SK-MEL-5 (cell line): ENCODE measurements at regions not wholly inside any gene's neighbourhood (a gene's known extent, or its start where the extent isn't known, plus 50 kb on each side); places are given as distances from the start of the nearest gene placed in this dataset.

Experiments
- DNase-seq: peaks from one replicate; pipeline ENCODE4 v3.0.0-alpha.2; 2016; ENCODE audit warnings: low read depth, low spot score
- in situ Hi-C: cut with HindIII; loops from 2 replicates; pipeline ENCODE4 v1.10.0; 2016; ENCODE audit warnings: low sequenced_read_pairs, high pct_unique_total_duplicates, low pct_unique_long_range_greater_than_20kb

DNA sequence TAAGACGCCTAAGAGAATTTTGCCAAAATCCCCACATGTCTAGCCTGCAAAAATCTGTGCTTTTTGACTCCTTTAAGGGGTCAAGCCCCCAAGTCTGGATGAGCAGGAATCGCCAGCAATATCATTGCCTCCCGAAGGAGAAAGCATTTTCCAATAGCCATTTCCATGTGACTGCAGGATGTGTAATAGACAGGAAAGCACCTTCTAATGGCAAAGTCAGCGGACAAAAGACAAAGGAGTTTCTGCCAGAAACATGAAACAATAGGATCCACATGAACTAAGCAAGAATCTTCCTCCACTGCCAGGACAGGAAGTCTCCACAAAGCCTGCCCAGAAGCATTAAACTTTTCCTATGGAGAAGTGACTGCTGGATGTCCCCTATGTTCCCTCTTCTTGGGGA is 177.1 kb upstream of the PCSK5 start:
- in situ Hi-C loops = no loop called here

GRCh38 chr9:75715360-75715759 is 175.1 kb upstream of the PCSK5 start:
- in situ Hi-C loops = no loop called here
- no peak for DNase-seq

More for the DNA sequence above, 177.1 kb upstream of the PCSK5 start:
- no peak for DNase-seq

DNA sequence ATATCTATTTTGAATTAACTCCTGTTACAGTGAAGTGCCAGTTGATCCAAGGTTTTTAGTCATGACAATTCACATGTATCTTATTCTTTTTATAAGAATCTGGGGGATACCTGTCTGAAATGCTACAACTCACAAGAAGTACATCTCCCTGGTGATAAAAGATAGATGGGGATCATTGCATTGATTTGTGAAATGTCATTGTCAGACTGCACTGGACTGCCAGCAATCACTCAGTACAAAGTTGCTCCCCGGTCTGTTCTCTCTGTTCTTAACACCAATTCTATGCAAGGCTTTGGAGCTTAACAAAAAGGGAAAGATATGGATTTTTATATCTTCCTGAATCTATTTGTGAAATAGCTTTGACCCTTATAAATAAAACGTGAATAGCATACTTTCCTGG is 171.8 kb upstream of the PCSK5 start:
- no peak for DNase-seq
- in situ Hi-C loops = no loop called here

- in situ Hi-C loops = no loop called here
- DNase-seq = no peak
Measured at GRCh38 chr9:75728391-75728790, 162.1 kb upstream of the PCSK5 start.

- DNase-seq = no peak
- in situ Hi-C loops = no loop called here
Measured at GRCh38 chr9:75734802-75735201, 155.7 kb upstream of the PCSK5 start.

DNA sequence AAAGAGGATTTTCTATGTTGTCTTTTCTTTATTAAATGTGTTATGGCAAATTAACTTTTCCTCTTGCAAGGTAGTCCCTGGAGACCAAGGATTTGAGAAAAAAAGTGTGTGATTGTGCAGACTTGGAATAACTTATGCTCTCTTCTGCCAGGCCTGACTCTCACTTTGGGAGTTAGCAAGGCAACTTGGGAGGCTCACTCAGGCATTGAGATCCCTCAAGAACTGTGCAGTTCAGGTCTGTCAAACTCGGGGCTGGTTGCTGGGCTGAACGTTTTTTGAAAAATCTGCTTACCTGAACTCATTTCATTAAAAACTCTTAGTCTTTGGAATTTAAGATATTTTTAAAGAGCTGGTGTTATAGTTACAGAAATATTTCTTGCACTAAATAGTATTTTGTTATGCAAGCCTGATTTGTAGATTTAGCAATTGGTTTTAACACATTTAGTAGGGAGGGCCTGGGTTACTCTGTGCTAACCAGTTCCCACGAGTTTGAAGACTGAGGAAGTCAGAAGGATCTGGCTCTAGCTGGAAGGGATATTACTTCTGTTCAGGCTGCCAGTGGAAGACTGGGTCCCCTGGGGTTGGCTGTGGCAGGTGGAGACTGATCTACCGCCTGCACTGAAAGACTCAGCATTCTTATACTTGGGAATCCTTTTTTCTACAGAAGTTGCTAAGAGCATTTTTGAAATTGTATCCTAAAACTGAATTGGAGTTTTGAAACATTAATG is 150.4 kb upstream of the PCSK5 start:
- DNase-seq = no peak
- in situ Hi-C loops = no loop called here

GRCh38 chr9:75743855-75744254 is 146.6 kb upstream of the PCSK5 start:
- no peak for DNase-seq
- in situ Hi-C loops = no loop called here

DNA sequence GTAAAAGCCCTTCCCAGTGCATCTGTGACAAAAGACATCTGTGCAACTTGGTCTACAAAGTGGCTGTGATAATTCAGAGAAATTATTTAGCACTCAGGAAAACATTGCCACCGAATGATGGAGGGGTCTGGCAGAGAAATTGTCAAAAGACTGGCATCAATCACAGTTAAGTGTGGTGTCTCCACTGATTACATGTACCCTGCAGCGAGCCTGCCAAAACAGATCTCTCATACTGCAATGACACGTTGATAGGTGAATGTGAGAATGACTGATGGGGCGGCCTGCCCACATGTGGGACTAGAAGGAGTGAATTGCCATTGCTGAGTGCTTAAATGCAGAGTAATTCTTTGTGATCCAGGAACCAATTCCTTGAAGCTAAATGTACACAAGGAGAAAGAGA is 136.4 kb upstream of the PCSK5 start:
- no peak for DNase-seq
- in situ Hi-C loops = no loop called here

GRCh38 chr9:75775166-75775565 is 115.3 kb upstream of the PCSK5 start:
- no peak for DNase-seq
- in situ Hi-C loops = no loop called here

- DNase-seq = no peak
- in situ Hi-C loops = no loop called here
Measured at GRCh38 chr9:75775966-75776691, 114.3 kb upstream of the PCSK5 start.

DNA sequence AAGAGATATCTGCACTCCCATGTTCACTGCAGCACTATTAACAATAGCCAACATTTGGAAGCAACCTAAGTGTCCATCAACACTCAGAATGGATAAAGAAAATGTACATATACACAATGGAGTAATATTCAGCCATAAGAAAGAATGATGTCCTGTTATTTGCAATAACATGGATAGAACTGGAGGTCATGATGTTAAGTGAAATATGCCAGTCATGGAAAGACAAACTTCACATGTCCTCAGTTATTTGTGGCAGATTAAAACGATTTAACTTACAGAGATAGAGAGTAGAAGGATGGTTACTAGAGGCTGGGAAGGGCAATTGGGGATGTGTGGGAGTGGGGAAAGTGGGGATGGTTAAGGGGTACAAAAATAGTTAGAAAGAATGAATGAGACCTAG is 110.3 kb upstream of the PCSK5 start:
- DNase-seq = no peak
- in situ Hi-C loops = no loop called here

GRCh38 chr9:75788006-75788634 is 102.4 kb upstream of the PCSK5 start:
- no peak for DNase-seq

DNA sequence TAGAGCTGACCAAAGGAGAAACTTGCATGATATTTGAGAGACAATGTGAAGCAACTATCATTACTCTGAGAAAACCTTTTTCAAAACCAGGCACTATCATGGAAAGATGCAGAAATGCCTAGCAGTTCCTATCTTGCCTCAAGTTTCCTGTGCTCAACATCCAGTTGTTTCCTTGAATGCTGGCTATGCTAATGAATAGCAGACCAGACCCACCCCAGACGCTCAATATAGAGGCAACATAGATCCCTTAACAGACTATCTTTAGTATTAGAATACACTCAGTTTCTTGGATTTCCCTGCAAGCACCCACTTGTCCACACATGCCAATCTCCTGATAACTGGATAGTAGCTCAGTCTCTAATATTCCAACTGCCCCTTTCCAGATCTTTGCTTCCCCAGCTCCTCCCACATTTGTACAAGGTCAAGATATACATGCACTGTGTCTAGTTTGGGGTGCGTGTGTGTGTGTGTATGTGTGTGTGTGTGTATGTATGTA is 93.3 kb upstream of the PCSK5 start:
- in situ Hi-C loops = no loop called here
- no peak for DNase-seq

More at GRCh38 chr9:75788006-75788634, 102.4 kb upstream of the PCSK5 start:
- in situ Hi-C loops = no loop called here

- no peak for DNase-seq
- in situ Hi-C loops = no loop called here
Measured at GRCh38 chr9:75798505-75798904, 92.0 kb upstream of the PCSK5 start.

DNA sequence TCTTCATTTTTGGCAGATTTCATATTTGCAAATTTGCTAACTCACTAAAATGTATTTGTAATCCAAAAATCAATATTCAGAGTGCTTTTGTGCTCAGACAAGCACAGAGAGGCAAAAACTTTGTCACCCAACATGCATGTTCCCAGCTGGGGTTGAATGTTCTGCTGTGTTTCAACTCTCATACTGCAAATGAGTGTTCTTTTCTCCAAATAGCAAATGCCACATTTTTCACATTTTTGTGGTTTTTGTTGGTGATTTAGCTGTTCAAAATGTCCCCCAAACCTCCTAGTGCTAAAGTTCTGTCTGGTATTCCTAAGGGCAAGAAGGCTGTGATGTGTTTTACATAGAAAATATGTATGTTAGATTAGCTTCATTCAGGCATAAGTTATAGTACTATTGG is 87.3 kb upstream of the PCSK5 start:
- no peak for DNase-seq

DNA sequence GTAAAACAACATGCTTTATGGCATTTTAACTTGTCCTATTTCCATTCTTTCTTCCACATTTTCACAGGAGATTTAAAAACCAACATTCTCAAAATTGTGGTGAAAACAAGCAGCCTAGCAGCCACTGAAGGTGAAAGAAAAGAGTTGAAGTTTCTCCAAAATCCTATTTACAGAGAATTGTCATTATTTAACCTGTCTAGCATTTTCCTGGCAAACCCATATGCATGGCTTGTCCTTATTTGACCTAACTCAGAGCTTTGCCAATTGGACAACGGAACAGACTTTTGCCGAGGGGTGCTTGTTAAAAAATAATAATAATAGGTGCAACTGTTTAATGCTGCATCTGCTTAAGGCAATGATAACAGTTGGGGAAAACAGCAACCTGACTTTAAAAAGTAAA is 80.4 kb upstream of the PCSK5 start:
- DNase-seq = no peak
- in situ Hi-C loops = no loop called here

More for the DNA sequence above, 87.3 kb upstream of the PCSK5 start:
- in situ Hi-C loops = no loop called here

GRCh38 chr9:75811692-75812091 is 78.8 kb upstream of the PCSK5 start:
- DNase-seq = no peak
- in situ Hi-C loops = no loop called here

GRCh38 chr9:75812141-75812540 is 78.3 kb upstream of the PCSK5 start:
- in situ Hi-C loops = no loop called here
- no peak for DNase-seq

- in situ Hi-C loops = no loop called here
- no peak for DNase-seq
Measured at GRCh38 chr9:75814667-75815066, 75.8 kb upstream of the PCSK5 start.
